ENCODE measurements at regions not wholly inside any gene's neighbourhood (a gene's known extent, or its start where the extent isn't known, plus 50 kb on each side); places are given as distances from the start of the nearest gene placed in this dataset.

GRCh38 chr6:149182262-149182661, 135.2 kb upstream of the TAB2 start:
- no peak for TF ChIP-seq EZH2phosphoT487 (conservative IDR thresholded peaks at IDR 0.05; ENCODE audit: low read length)
- Histone ChIP-seq H3F3A (ENCODE audit: insufficient read depth) (no peaks in the 10 kb centered on the region), H4K20me1 (ENCODE audit: low read depth, low read length) (no peaks in the 10 kb centered on the region), H3K36me3 (ENCODE audit: low read length) (no peaks in the 10 kb centered on the region), H3K9ac (ENCODE audit: low read length) (no peak overlapping the region), H3K4me3 (ENCODE audit: insufficient read depth, low read length, poor library complexity, severe bottlenecking) (no peak overlapping the region), H3K79me2 (ENCODE audit: insufficient read depth, low read length) (no peaks in the 10 kb centered on the region), H3K27ac (ENCODE audit: low read depth, low read length) (no peak overlapping the region), H3K27me3 (ENCODE audit: low read length) (no peaks in the 10 kb centered on the region), H3K4me2 (ENCODE audit: low read depth, low read length, poor library complexity, severe bottlenecking) (no peak overlapping the region), H3K9me2 (replicated peaks; ENCODE audit: insufficient read depth, low read length) (no peaks in the 10 kb centered on the region), H3K9me3 (ENCODE audit: insufficient read depth, low read length) (no peaks in the 10 kb centered on the region), H2AFZ (ENCODE audit: low read depth, low read length, severe bottlenecking) (no peak overlapping the region)

GRCh38 chr6:149184523-149184922, 133.0 kb upstream of the TAB2 start:
- H3F3A ChIP-seq (ENCODE audit: insufficient read depth) = no peaks in the 10 kb centered on the region
- H3K9me2 ChIP-seq (replicated peaks; ENCODE audit: insufficient read depth, low read length) = no peaks in the 10 kb centered on the region
- no peaks in the 10 kb centered on the region for H4K20me1 ChIP-seq (ENCODE audit: low read depth, low read length)
- no peak for TF ChIP-seq EZH2phosphoT487 (conservative IDR thresholded peaks at IDR 0.05; ENCODE audit: low read length)
- TF ChIP-seq CTCF (IDR thresholded peaks at IDR 0.05; ENCODE audit: insufficient read depth, low read length, poor library complexity, severe bottlenecking) = no peak
- H3K4me2 ChIP-seq (ENCODE audit: low read depth, low read length, poor library complexity, severe bottlenecking) = no peak overlapping the region
- no peaks in the 10 kb centered on the region for H3K36me3 ChIP-seq (ENCODE audit: low read length)
- no peaks in the 10 kb centered on the region for H3K27me3 ChIP-seq (ENCODE audit: low read length)
- H3K79me2 ChIP-seq (ENCODE audit: insufficient read depth, low read length) = no peaks in the 10 kb centered on the region
- H3K9me3 ChIP-seq (ENCODE audit: insufficient read depth, low read length) = no peaks in the 10 kb centered on the region
- H2AFZ ChIP-seq (ENCODE audit: low read depth, low read length, severe bottlenecking) = no peak overlapping the region
- H3K9ac ChIP-seq (ENCODE audit: low read length) = no peak overlapping the region
- no peak overlapping the region for H3K27ac ChIP-seq (ENCODE audit: low read depth, low read length)
- no peak overlapping the region for H3K4me3 ChIP-seq (ENCODE audit: insufficient read depth, low read length, poor library complexity, severe bottlenecking)

GRCh38 chr6:149185799-149186357, 131.6 kb upstream of the TAB2 start:
- no peak overlapping the region for H3K4me2 ChIP-seq (ENCODE audit: low read depth, low read length, poor library complexity, severe bottlenecking)
- H3K4me3 ChIP-seq (ENCODE audit: insufficient read depth, low read length, poor library complexity, severe bottlenecking) = no peak overlapping the region
- no peaks in the 10 kb centered on the region for H3K9me2 ChIP-seq (replicated peaks; ENCODE audit: insufficient read depth, low read length)
- no peaks in the 10 kb centered on the region for H3F3A ChIP-seq (ENCODE audit: insufficient read depth)
- H3K79me2 ChIP-seq (ENCODE audit: insufficient read depth, low read length) = no peaks in the 10 kb centered on the region
- TF ChIP-seq CTCF (IDR thresholded peaks at IDR 0.05; ENCODE audit: insufficient read depth, low read length, poor library complexity, severe bottlenecking) (no peak), EZH2phosphoT487 (conservative IDR thresholded peaks at IDR 0.05; ENCODE audit: low read length) (no peak)
- no peak overlapping the region for H3K9ac ChIP-seq (ENCODE audit: low read length)
- H3K27me3 ChIP-seq (ENCODE audit: low read length) = no peaks in the 10 kb centered on the region
- H3K36me3 ChIP-seq (ENCODE audit: low read length) = no peaks in the 10 kb centered on the region
- no peaks in the 10 kb centered on the region for H4K20me1 ChIP-seq (ENCODE audit: low read depth, low read length)
- H2AFZ ChIP-seq (ENCODE audit: low read depth, low read length, severe bottlenecking) = no peak overlapping the region
- no peak overlapping the region for H3K27ac ChIP-seq (ENCODE audit: low read depth, low read length)
- H3K9me3 ChIP-seq (ENCODE audit: insufficient read depth, low read length) = no peaks in the 10 kb centered on the region

GRCh38 chr6:149186873-149187272, 130.6 kb upstream of the TAB2 start:
- no peak overlapping the region for H3K27ac ChIP-seq (ENCODE audit: low read depth, low read length)
- no peak overlapping the region for H2AFZ ChIP-seq (ENCODE audit: low read depth, low read length, severe bottlenecking)
- H3K4me2 ChIP-seq (ENCODE audit: low read depth, low read length, poor library complexity, severe bottlenecking) = no peak overlapping the region
- H3K9me3 ChIP-seq (ENCODE audit: insufficient read depth, low read length) = no peaks in the 10 kb centered on the region
- H4K20me1 ChIP-seq (ENCODE audit: low read depth, low read length) = no peaks in the 10 kb centered on the region
- H3K4me3 ChIP-seq (ENCODE audit: insufficient read depth, low read length, poor library complexity, severe bottlenecking) = no peak overlapping the region
- no peaks in the 10 kb centered on the region for H3K79me2 ChIP-seq (ENCODE audit: insufficient read depth, low read length)
- H3K9me2 ChIP-seq (replicated peaks; ENCODE audit: insufficient read depth, low read length) = no peaks in the 10 kb centered on the region
- TF ChIP-seq CTCF (IDR thresholded peaks at IDR 0.05; ENCODE audit: insufficient read depth, low read length, poor library complexity, severe bottlenecking) (no peak), EZH2phosphoT487 (conservative IDR thresholded peaks at IDR 0.05; ENCODE audit: low read length) (no peak)
- H3K9ac ChIP-seq (ENCODE audit: low read length) = no peak overlapping the region
- H3K27me3 ChIP-seq (ENCODE audit: low read length) = no peaks in the 10 kb centered on the region
- no peaks in the 10 kb centered on the region for H3F3A ChIP-seq (ENCODE audit: insufficient read depth)
- H3K36me3 ChIP-seq (ENCODE audit: low read length) = no peaks in the 10 kb centered on the region

All from SU-DHL-6 (cell line).